ENCODE measurements at regions not wholly inside any gene's neighbourhood (a gene's known extent, or its start where the extent isn't known, plus 50 kb on each side); places are given as distances from the start of the nearest gene placed in this dataset.

GRCh38 chr13:78169386-78169785, 250.8 kb upstream of the EDNRB start:
- no peak overlapping the region for H3K4me3 ChIP-seq (ENCODE audit: low read depth, low read length)
- TF ChIP-seq CTCF (IDR thresholded peaks at IDR 0.05; ENCODE audit: borderline replicate concordance, insufficient read depth, low read depth, low read length) = no peak

- H3K4me3 ChIP-seq (ENCODE audit: low read depth, low read length) = no peak overlapping the region
- no peak for TF ChIP-seq CTCF (IDR thresholded peaks at IDR 0.05; ENCODE audit: borderline replicate concordance, insufficient read depth, low read depth, low read length)
These were observed 250.3 kb upstream of the EDNRB start for GRCh38 chr13:78168981-78169380.

GRCh38 chr13:78161266-78161665, 242.6 kb upstream of the EDNRB start:
- TF ChIP-seq CTCF (IDR thresholded peaks at IDR 0.05; ENCODE audit: borderline replicate concordance, insufficient read depth, low read depth, low read length) = no peak
- no peak overlapping the region for H3K4me3 ChIP-seq (ENCODE audit: low read depth, low read length)

- no peak for TF ChIP-seq CTCF (IDR thresholded peaks at IDR 0.05; ENCODE audit: borderline replicate concordance, insufficient read depth, low read depth, low read length)
- H3K4me3 ChIP-seq (ENCODE audit: low read depth, low read length) = no peak overlapping the region
These were observed 242.2 kb upstream of the EDNRB start for GRCh38 chr13:78160793-78161192.

GRCh38 chr13:78152415-78152814, 233.8 kb upstream of the EDNRB start:
- TF ChIP-seq CTCF (IDR thresholded peaks at IDR 0.05; ENCODE audit: borderline replicate concordance, insufficient read depth, low read depth, low read length) = no peak

GRCh38 chr13:78147905-78148304, 229.3 kb upstream of the EDNRB start:
- no peak for TF ChIP-seq CTCF (IDR thresholded peaks at IDR 0.05; ENCODE audit: borderline replicate concordance, insufficient read depth, low read depth, low read length)

More at GRCh38 chr13:78152415-78152814, 233.8 kb upstream of the EDNRB start:
- no peak overlapping the region for H3K4me3 ChIP-seq (ENCODE audit: low read depth, low read length)

GRCh38 chr13:78145276-78145675, 226.6 kb upstream of the EDNRB start:
- TF ChIP-seq CTCF (IDR thresholded peaks at IDR 0.05; ENCODE audit: borderline replicate concordance, insufficient read depth, low read depth, low read length) = no peak
- H3K4me3 ChIP-seq (ENCODE audit: low read depth, low read length) = no peak overlapping the region

More at GRCh38 chr13:78147905-78148304, 229.3 kb upstream of the EDNRB start:
- no peak overlapping the region for H3K4me3 ChIP-seq (ENCODE audit: low read depth, low read length)
